ENCODE measurements at regions not wholly inside any gene's neighbourhood (a gene's known extent, or its start where the extent isn't known, plus 50 kb on each side); places are given as distances from the start of the nearest gene placed in this dataset.

- TF ChIP-seq EZH2 (IDR thresholded peaks at IDR 0.05; ENCODE audit: borderline replicate concordance, low read depth, low read length, poor library complexity, severe bottlenecking) (no peak), CTCF (conservative IDR thresholded peaks at IDR 0.05; ENCODE audit: low read depth, low read length) (no peak)
- Histone ChIP-seq H3K27me3 (replicated peaks; ENCODE audit: insufficient read depth, low read depth, low read length, poor library complexity) (peaks cover 11% of the 10 kb centered on the region), H3K9me3 (ENCODE audit: low read depth, low read length, poor library complexity, severe bottlenecking) (no peaks in the 10 kb centered on the region), H3K36me3 (ENCODE audit: insufficient read depth, low read length, poor library complexity, severe bottlenecking) (no peaks in the 10 kb centered on the region), H3K27ac (ENCODE audit: low read depth, low read length, poor library complexity, severe bottlenecking) (no peak overlapping the region), H3K4me3 (ENCODE audit: low read depth, low read length, poor library complexity, severe bottlenecking) (no peak overlapping the region), H3K4me1 (ENCODE audit: insufficient read depth, low read length, poor library complexity, severe bottlenecking) (no peaks in the 10 kb centered on the region)
- CTCF ChIA-PET: no interaction called here
- DNase-seq (ENCODE audit: low spot score): no peak
- BruUV-seq (replicated peaks): no TSS peak
- intact Hi-C loops (cut with micrococcal nuclease; ENCODE audit: unreplicated experiment): no loop called here
- POLR2A ChIA-PET (ENCODE audit: low non-redundant PET): no interaction called here
These were observed 403.9 kb downstream of the ZNF608 start for GRCh38 chr5:124342584-124342983.

GRCh38 chr5:124342027-124342471 is 404.4 kb downstream of the ZNF608 start:
- Histone ChIP-seq H3K27me3 (replicated peaks; ENCODE audit: insufficient read depth, low read depth, low read length, poor library complexity) (peaks cover 11% of the 10 kb centered on the region), H3K4me3 (ENCODE audit: low read depth, low read length, poor library complexity, severe bottlenecking) (no peak overlapping the region), H3K9me3 (ENCODE audit: low read depth, low read length, poor library complexity, severe bottlenecking) (no peaks in the 10 kb centered on the region), H3K4me1 (ENCODE audit: insufficient read depth, low read length, poor library complexity, severe bottlenecking) (no peaks in the 10 kb centered on the region), H3K36me3 (ENCODE audit: insufficient read depth, low read length, poor library complexity, severe bottlenecking) (no peaks in the 10 kb centered on the region), H3K27ac (ENCODE audit: low read depth, low read length, poor library complexity, severe bottlenecking) (no peak overlapping the region)
- DNase-seq (ENCODE audit: low spot score): no peak
- ChIA-PET POLR2A (ENCODE audit: low non-redundant PET) (no interaction called here), CTCF (no interaction called here)
- no peak for TF ChIP-seq CTCF (conservative IDR thresholded peaks at IDR 0.05; ENCODE audit: low read depth, low read length)
- no peak for TF ChIP-seq EZH2 (IDR thresholded peaks at IDR 0.05; ENCODE audit: borderline replicate concordance, low read depth, low read length, poor library complexity, severe bottlenecking)
- no TSS peak for BruUV-seq (replicated peaks)
- intact Hi-C loops (cut with micrococcal nuclease; ENCODE audit: unreplicated experiment): no loop called here

- Histone ChIP-seq H3K36me3 (ENCODE audit: insufficient read depth, low read length, poor library complexity, severe bottlenecking) (no peaks in the 10 kb centered on the region), H3K27ac (ENCODE audit: low read depth, low read length, poor library complexity, severe bottlenecking) (no peak overlapping the region), H3K27me3 (replicated peaks; ENCODE audit: insufficient read depth, low read depth, low read length, poor library complexity) (peaks cover 11% of the 10 kb centered on the region), H3K4me3 (ENCODE audit: low read depth, low read length, poor library complexity, severe bottlenecking) (no peak overlapping the region), H3K4me1 (ENCODE audit: insufficient read depth, low read length, poor library complexity, severe bottlenecking) (no peaks in the 10 kb centered on the region), H3K9me3 (ENCODE audit: low read depth, low read length, poor library complexity, severe bottlenecking) (no peaks in the 10 kb centered on the region)
- ChIA-PET CTCF (no interaction called here), POLR2A (ENCODE audit: low non-redundant PET) (interaction anchor here (0.8 kb wide), 1 partner anchor 206 kb away, joined by 3 read pairs; no protein-coding TSS in a partner anchor)
- no peak for DNase-seq (ENCODE audit: low spot score)
- no peak for TF ChIP-seq CTCF (conservative IDR thresholded peaks at IDR 0.05; ENCODE audit: low read depth, low read length)
- no peak for TF ChIP-seq EZH2 (IDR thresholded peaks at IDR 0.05; ENCODE audit: borderline replicate concordance, low read depth, low read length, poor library complexity, severe bottlenecking)
- intact Hi-C loops (cut with micrococcal nuclease; ENCODE audit: unreplicated experiment): no loop called here
- BruUV-seq (replicated peaks): no TSS peak
These were observed 405.2 kb downstream of the ZNF608 start for GRCh38 chr5:124341066-124341858.
